Thyroid gland (tissue), 4 donors: ENCODE measurements at regions not wholly inside any gene's neighbourhood (a gene's known extent, or its start where the extent isn't known, plus 50 kb on each side); places are given as distances from the start of the nearest gene placed in this dataset.

Experiments
- CTCF ChIP-seq, 6 experiments: fragments of 200-600 bp in 3 of 6; fragments of 450-650 bp in 3 of 6; sonication (generic) in 3 of 6; IDR thresholded peaks; one replicate each; pipeline ENCODE4 v1.5.1; 2016 to 2019; ENCODE audit warnings: antibody characterized with exemption in 6 of 6, mild to moderate bottlenecking in 2 of 6, inconsistent platforms in 1 of 6, moderate library complexity in 1 of 6
- POLR2A ChIP-seq, 2 donors: fragments of 450-650 bp; IDR thresholded peaks; one replicate each; pipeline ENCODE4 v1.6.1; 2017; ENCODE audit warnings: antibody characterized with exemption in 2 of 2, mild to moderate bottlenecking in 2 of 2, moderate library complexity in 1 of 2

- no peak for TF ChIP-seq CTCF (IDR thresholded peaks at IDR 0.05)
- no peak for TF ChIP-seq POLR2A (IDR thresholded peaks at IDR 0.05)
These were observed 170.1 kb downstream of the IGLL1 start for GRCh38 chr22:23409976-23410375.
